SK-N-SH (cell line): ENCODE measurements at regions not wholly inside any gene's neighbourhood (a gene's known extent, or its start where the extent isn't known, plus 50 kb on each side); places are given as distances from the start of the nearest gene placed in this dataset.

ENCODE experiments used
- CTCF ChIA-PET: fragments of 300-600, 350-600 bp; formaldehyde crosslinking; extraction: SDS; loops from one replicate; lab custom pipeline; 2021; lab: Yijun Ruan, JAX
- POLR2A ChIA-PET: fragments of 350-600 bp; sonication (Branson Sonifier 250); formaldehyde crosslinking; extraction: SDS; loops from one replicate; lab custom pipeline; 2020; ENCODE audit warnings: antibody characterized with exemption, inconsistent platforms; lab: Yijun Ruan, JAX
- DNase-seq: peaks from one replicate; pipeline ENCODE4 v3.0.0; 2012
- H2AFZ ChIP-seq: fragments of 200-600 bp; sonication (generic); 2 replicates; pipeline ENCODE4 v1.8.1; 2016; ENCODE audit warnings: antibody characterized with exemption, mild to moderate bottlenecking, low read depth
- H3F3A ChIP-seq: fragments of 200-600 bp; sonication (generic); replicated peaks from 2 replicates; pipeline ENCODE3; 2016; ENCODE audit warnings: antibody characterized with exemption, mild to moderate bottlenecking; ENCODE audit not compliant: insufficient read depth
- H3K27ac ChIP-seq, 2 experiments: fragments of 200-500 bp in 1 of 2; fragments of 200-600 bp in 1 of 2; sonication (Bioruptor generic) in 1 of 2; sonication (generic), shearing (Covaris generic) in 1 of 2; 2 replicates each; pipeline versions ENCODE4 v1.5.1 to v1.6.1; 2014 to 2016; ENCODE audit warnings: low read depth in 2 of 2, inconsistent platforms in 1 of 2, low read length in 1 of 2, mild to moderate bottlenecking in 1 of 2, mixed read lengths in 1 of 2
- H3K27me3 ChIP-seq: fragments of 200-600 bp; sonication (generic), shearing (Covaris generic); 2 replicates; pipeline ENCODE4 v1.6.1; 2016; ENCODE audit warnings: mixed run types; ENCODE audit not compliant: insufficient read depth
- H3K36me3 ChIP-seq, 2 experiments: fragments of 200-500 bp in 1 of 2; fragments of 200-600 bp in 1 of 2; sonication (Bioruptor generic) in 1 of 2; sonication (generic) in 1 of 2; replicated peaks in 1 of 2; 2 replicates each; pipeline versions ENCODE3 to v1.5.1; 2014 to 2016; ENCODE audit warnings: low read length in 1 of 2, mild to moderate bottlenecking in 1 of 2; ENCODE audit not compliant: insufficient read depth in 2 of 2, control insufficient read depth in 1 of 2
- H3K4me1 ChIP-seq, 2 experiments: fragments of 200-500 bp in 1 of 2; fragments of 200-600 bp in 1 of 2; sonication (Bioruptor generic) in 1 of 2; sonication (generic), shearing (Covaris generic) in 1 of 2; 2 replicates each; pipeline versions ENCODE4 v1.5.1 to v1.6.1; 2014 to 2016; ENCODE audit warnings: low read depth in 1 of 2, low read length in 1 of 2, mixed run types in 1 of 2; ENCODE audit not compliant: insufficient read depth in 2 of 2, control insufficient read depth in 1 of 2
- H3K4me2 ChIP-seq: fragments of 200-600 bp; sonication (generic), shearing (Covaris generic); 2 replicates; pipeline ENCODE4 v1.6.1; 2017; ENCODE audit warnings: mixed run types
- H3K4me3 ChIP-seq, 2 experiments: fragments of 200-500 bp in 1 of 2; fragments of 200-600 bp in 1 of 2; sonication (Bioruptor generic) in 1 of 2; sonication (generic), shearing (Covaris generic) in 1 of 2; 2 replicates each; pipeline versions ENCODE4 v1.5.1 to v1.8.1; 2014 to 2016; ENCODE audit warnings: low read depth in 2 of 2, inconsistent platforms in 1 of 2, low read length in 1 of 2, mild to moderate bottlenecking in 1 of 2, mixed read lengths in 1 of 2, moderate library complexity in 1 of 2
- H3K79me2 ChIP-seq: fragments of 200-600 bp; sonication (generic); 2 replicates; pipeline ENCODE4 v1.8.1; 2017; ENCODE audit warnings: mild to moderate bottlenecking; ENCODE audit not compliant: insufficient read depth
- H3K9ac ChIP-seq: fragments of 200-600 bp; sonication (generic); 2 replicates; pipeline ENCODE4 v1.6.1; 2017; ENCODE audit warnings: mixed run types
- H3K9me2 ChIP-seq: fragments of 200-600 bp; sonication (generic); 2 replicates; pipeline ENCODE4 v1.6.1; 2017; ENCODE audit warnings: mixed run types
- H3K9me3 ChIP-seq: fragments of 200-600 bp; sonication (generic); 2 replicates; pipeline ENCODE4 v1.6.1; 2017; ENCODE audit warnings: mixed run types, mild to moderate bottlenecking, moderate library complexity
- H4K20me1 ChIP-seq: fragments of 200-600 bp; sonication (generic); 2 replicates; pipeline ENCODE4 v1.6.1; 2017; ENCODE audit warnings: mild to moderate bottlenecking, mixed run types; ENCODE audit not compliant: insufficient read depth
- CHD2 ChIP-seq: fragments of 150-350 bp; IDR thresholded peaks from 2 replicates; pipeline ENCODE4 v1.6.1; 2018; ENCODE audit warnings: low read length; ENCODE audit not compliant: partially characterized antibody
- CTCF ChIP-seq: fragments of 200-600 bp; sonication (generic); IDR thresholded peaks from 2 replicates; pipeline ENCODE4 v1.6.1; 2017; ENCODE audit warnings: antibody characterized with exemption, mild to moderate bottlenecking, moderate library complexity
- EP300 ChIP-seq, 2 experiments: IDR thresholded peaks; 2 replicates each; pipeline versions ENCODE4 v1.4.0 to v1.6.1; 2012; ENCODE audit warnings: borderline replicate concordance in 1 of 2, low read depth in 1 of 2, low read length in 1 of 2
- FOSL2 ChIP-seq: IDR thresholded peaks from 2 replicates; pipeline ENCODE4 v1.4.0; 2012; ENCODE audit warnings: low read depth, mild to moderate bottlenecking, moderate library complexity, borderline replicate concordance
- FOXM1 ChIP-seq: IDR thresholded peaks from 2 replicates; pipeline ENCODE4 v1.4.0; 2012; ENCODE audit warnings: low read depth, mild to moderate bottlenecking
- GABPA ChIP-seq: IDR thresholded peaks from 2 replicates; pipeline ENCODE4 v1.4.0; 2012; ENCODE audit warnings: low read depth, mild to moderate bottlenecking
- IRF3 ChIP-seq: fragments of 150-350 bp; IDR thresholded peaks from 2 replicates; pipeline ENCODE4 v1.6.1; 2016; ENCODE audit warnings: mild to moderate bottlenecking, low read depth, low read length
- MAX ChIP-seq: IDR thresholded peaks from 2 replicates; pipeline ENCODE4 v1.4.0; 2012; ENCODE audit warnings: low read depth
- MEF2A ChIP-seq: IDR thresholded peaks from 2 replicates; pipeline ENCODE4 v1.4.0; 2012; ENCODE audit warnings: low read depth, borderline replicate concordance
- MXI1 ChIP-seq: IDR thresholded peaks from 2 replicates; pipeline ENCODE4 v1.6.1; 2012; ENCODE audit warnings: mild to moderate bottlenecking, low read depth, low read length, improper control_type of control experiment
- NFIC ChIP-seq: IDR thresholded peaks from 2 replicates; pipeline ENCODE4 v1.4.0; 2012; ENCODE audit warnings: borderline replicate concordance
- NRF1 ChIP-seq: IDR thresholded peaks from 2 replicates; pipeline ENCODE4 v1.6.1; 2012; ENCODE audit warnings: low read depth, mild to moderate bottlenecking, low read length
- RFX5 ChIP-seq: IDR thresholded peaks from 2 replicates; pipeline ENCODE4 v1.6.1; 2012; ENCODE audit warnings: mild to moderate bottlenecking, improper control_type of control experiment, low read length
- SIN3A ChIP-seq: IDR thresholded peaks from 2 replicates; pipeline ENCODE4 v1.6.1; 2012; ENCODE audit warnings: low read depth, mild to moderate bottlenecking, low read length, moderate library complexity, borderline replicate concordance
- SMC3 ChIP-seq: IDR thresholded peaks from 2 replicates; pipeline ENCODE4 v1.6.1; 2012; ENCODE audit warnings: low read depth, low read length, improper control_type of control experiment
- TCF12 ChIP-seq: IDR thresholded peaks from 2 replicates; pipeline ENCODE4 v1.4.0; 2012
- TEAD4 ChIP-seq: IDR thresholded peaks from 2 replicates; pipeline ENCODE4 v1.4.0; 2012; ENCODE audit warnings: mild to moderate bottlenecking, borderline replicate concordance; ENCODE audit not compliant: insufficient read depth
- USF1 ChIP-seq: IDR thresholded peaks from 2 replicates; pipeline ENCODE4 v1.4.0; 2012; ENCODE audit warnings: low read depth, borderline replicate concordance
- ZBTB33 ChIP-seq: IDR thresholded peaks from 2 replicates; pipeline ENCODE4 v1.4.0; 2012; ENCODE audit warnings: low read depth, borderline replicate concordance
- WGBS: methylation state at CpG from one replicate; pipeline ENCODE4 v1.1.6; 2017; ENCODE audit warnings: low lambda C conversion rate; 5-methylcytosine and 5-hydroxymethylcytosine counted together

GRCh38 chr2:8394569-8395359 lies 287.1 kb upstream of the ID2 start:
- DNase-seq: no peak
- no peaks in the 10 kb centered on the region for H3K9me3 ChIP-seq
- no peak overlapping the region for H3K27ac ChIP-seq
- ChIA-PET POLR2A (interaction anchor here (1.1 kb wide), 1 partner anchor 284 kb away, joined by 3 read pairs; no protein-coding TSS in a partner anchor), CTCF (interaction anchor here (0.7 to 1.1 kb wide), 2 partner anchors 13 to 142 kb away, joined by 3 to 4 read pairs; no protein-coding TSS in a partner anchor)
- no peak overlapping the region for H3K4me2 ChIP-seq
- 87% methylated on average over 8 of the region's 9 CpGs for WGBS
- H3F3A ChIP-seq: peaks cover 6% of the 10 kb centered on the region
- TF ChIP-seq FOXM1 (no peak), ZBTB33 (no peak), SMC3 (no peak), TEAD4 (no peak), NFIC (no peak), TCF12 (no peak), IRF3 (no peak), CHD2 (no peak), RFX5 (no peak), NRF1 (no peak), GABPA (no peak), FOSL2 (no peak), MAX (no peak), EP300 (IDR thresholded peaks at IDR 0.05; ENCODE audit: borderline replicate concordance in 1 of 2, low read depth in 1 of 2, low read length in 1 of 2) (no peak)
- no peaks in the 10 kb centered on the region for H4K20me1 ChIP-seq
- no peaks in the 10 kb centered on the region for H3K4me1 ChIP-seq
- no peak overlapping the region for H3K4me3 ChIP-seq
- no peak overlapping the region for H3K9ac ChIP-seq
- no peaks in the 10 kb centered on the region for H3K36me3 ChIP-seq
- no peaks in the 10 kb centered on the region; the same call in 1 of the 2 replicates for H3K27me3 ChIP-seq
- no peaks in the 10 kb centered on the region for H3K79me2 ChIP-seq
- H3K9me2 ChIP-seq: no peaks in the 10 kb centered on the region
- H2AFZ ChIP-seq: no peak overlapping the region

GRCh38 chr2:8395718-8396117 lies 286.1 kb upstream of the ID2 start:
- peaks cover 6% of the 10 kb centered on the region for H3F3A ChIP-seq
- no peaks in the 10 kb centered on the region for H4K20me1 ChIP-seq
- POLR2A ChIA-PET: interaction anchor here (1.1 kb wide), 1 partner anchor 283 kb away, joined by 3 read pairs; no protein-coding TSS in a partner anchor
- DNase-seq: no peak
- no peak overlapping the region for H3K27ac ChIP-seq
- no peaks in the 10 kb centered on the region for H3K36me3 ChIP-seq
- H3K4me1 ChIP-seq: no peaks in the 10 kb centered on the region
- no peaks in the 10 kb centered on the region for H3K9me3 ChIP-seq
- no peak overlapping the region for H3K4me3 ChIP-seq
- H3K4me2 ChIP-seq: no peak overlapping the region
- no peak overlapping the region for H2AFZ ChIP-seq
- CTCF ChIA-PET: interaction anchor here (0.6 to 1.5 kb wide), 3 partner anchors 15 to 143 kb away, joined by 3 to 4 read pairs (median 3); no protein-coding TSS in a partner anchor
- no peak overlapping the region for H3K9ac ChIP-seq
- no peaks in the 10 kb centered on the region for H3K9me2 ChIP-seq
- H3K27me3 ChIP-seq: no peaks in the 10 kb centered on the region; the same call in 1 of the 2 replicates
- 33% methylated on average over 1 of the region's 1 CpG for WGBS
- H3K79me2 ChIP-seq: no peaks in the 10 kb centered on the region
- TF ChIP-seq USF1 (no peak), MEF2A (no peak), NFIC (no peak), CTCF (no peak), FOSL2 (no peak), SIN3A (no peak), MXI1 (no peak), ZBTB33 (no peak), FOXM1 (no peak), GABPA (no peak)
